ENCODE measurements at regions not wholly inside any gene's neighbourhood (a gene's known extent, or its start where the extent isn't known, plus 50 kb on each side); places are given as distances from the start of the nearest gene placed in this dataset.

- no peak for DNase-seq
Observed at GRCh38 chr11:123253911-123254310, 58.9 kb upstream of the CLMP start.

DNA sequence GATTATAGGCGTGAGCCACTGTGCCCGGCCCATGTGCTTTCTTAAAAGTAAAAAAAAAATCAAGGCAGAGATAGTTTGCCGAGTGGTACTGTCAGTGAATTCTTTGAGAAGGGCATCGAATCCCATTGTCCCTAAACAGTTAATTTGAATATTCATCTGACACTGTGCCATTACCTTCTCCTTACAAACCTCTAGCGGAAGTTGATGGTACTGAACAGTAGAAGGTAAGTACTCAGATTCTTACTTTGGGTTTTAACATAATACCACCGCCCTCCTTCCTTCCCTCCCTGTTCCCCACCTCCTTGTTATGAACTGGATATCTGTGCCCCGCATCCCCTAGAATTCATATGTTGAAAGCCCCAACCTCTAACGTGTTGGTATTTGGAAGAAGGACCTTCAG lies 58.2 kb upstream of the CLMP start:
- DNase-seq = no peak

GRCh38 chr11:123251657-123252344 lies 56.8 kb upstream of the CLMP start:
- no peak for DNase-seq

DNA sequence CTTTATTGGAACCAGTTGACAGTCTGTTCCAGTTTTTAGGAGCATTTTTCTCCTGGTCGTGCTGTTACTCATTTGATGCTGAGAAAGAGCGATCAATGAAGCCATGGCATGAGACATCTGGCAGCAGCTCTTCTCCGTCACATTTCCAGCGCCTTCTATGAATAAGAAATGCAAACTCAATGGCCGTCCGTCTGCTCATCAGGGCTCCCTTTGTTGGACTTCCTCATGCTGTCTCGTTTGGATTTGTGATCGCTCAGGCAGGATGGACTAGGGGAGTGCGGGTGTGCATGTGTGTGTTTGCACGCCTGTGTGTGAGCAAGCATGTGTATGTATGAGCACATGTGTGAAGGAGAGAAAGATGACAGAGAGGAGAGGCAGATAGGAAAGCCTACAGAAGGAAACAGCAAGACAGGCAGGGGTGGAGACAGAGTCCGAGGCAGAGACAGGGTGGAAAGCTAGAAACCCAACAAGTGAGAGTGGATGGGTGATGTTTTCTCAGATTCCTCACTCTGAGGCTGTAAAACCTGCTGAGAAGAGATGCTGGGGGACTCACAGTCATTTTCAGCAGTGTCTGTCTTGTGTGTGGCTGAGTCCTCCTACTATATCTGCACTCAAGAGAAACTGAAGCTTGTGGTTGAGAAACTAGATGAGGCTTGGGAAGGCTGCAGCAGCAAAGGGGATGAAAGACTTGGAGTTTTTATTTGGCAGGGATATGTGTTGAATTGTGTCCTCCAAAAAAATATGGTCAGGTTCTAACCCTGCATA lies 56.0 kb upstream of the CLMP start:
- no peak for DNase-seq

DNA sequence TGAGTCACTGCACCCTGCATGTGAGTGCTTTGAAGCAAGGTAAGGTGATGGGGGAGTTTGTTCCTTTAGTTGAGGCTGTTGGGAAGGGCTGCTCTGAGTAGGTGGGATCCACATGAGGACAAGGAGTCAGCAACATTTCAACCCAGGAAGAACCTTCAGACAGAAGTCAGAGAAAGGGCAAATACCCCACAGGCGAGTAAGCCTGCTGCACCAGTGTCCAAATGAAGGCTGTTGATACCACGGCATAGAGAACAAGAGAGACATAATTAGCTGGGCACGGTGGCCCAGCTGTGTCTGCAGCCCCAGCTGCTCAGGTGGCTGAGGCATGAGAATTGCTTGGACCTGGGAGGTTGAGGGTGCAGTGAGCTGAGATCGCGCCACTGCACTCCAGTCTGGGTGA lies 54.3 kb upstream of the CLMP start:
- no peak for DNase-seq

DNA sequence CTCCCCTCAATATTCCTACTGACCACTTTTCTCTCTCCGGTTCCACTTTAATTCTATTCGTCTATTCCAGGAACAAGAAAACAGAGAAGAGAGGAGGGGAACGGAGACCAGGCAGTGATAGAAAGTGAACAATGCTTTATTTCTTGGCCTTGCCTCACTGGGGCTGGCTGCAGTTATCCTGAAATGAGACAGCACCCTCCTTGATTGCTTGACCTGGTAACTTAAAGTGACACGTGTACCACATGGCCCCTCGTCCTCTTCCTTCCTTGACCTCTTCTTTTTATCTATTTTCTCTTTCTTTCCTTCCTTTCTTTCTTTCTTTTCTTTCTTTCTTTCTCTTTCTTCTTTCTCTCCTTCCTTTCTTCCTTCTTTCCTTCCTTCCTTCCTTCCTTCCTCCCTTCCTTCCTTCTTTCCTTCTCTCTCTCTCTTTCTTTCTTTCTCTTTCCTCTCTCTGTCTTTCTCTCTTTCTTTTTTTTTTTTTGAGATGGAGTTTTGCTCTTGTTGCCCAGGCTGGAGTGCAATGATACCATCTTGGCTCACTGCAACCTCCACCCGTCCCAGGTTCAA lies 52.8 kb upstream of the CLMP start:
- DNase-seq = no peak

DNA sequence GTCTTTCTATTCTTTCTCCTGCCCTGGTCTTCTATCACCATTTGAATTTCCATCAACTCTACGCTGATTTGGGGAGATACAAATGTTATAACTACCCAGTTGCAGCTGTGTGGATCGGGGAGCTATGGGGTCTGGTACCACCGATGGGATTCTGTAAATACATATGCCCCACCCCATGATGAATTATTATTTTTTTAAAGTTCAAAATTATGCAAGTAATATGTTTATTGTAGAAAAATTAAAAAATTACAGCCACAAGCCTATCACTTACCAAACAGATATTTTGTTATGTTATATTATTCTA lies 52.4 kb upstream of the CLMP start:
- no peak for DNase-seq

DNA sequence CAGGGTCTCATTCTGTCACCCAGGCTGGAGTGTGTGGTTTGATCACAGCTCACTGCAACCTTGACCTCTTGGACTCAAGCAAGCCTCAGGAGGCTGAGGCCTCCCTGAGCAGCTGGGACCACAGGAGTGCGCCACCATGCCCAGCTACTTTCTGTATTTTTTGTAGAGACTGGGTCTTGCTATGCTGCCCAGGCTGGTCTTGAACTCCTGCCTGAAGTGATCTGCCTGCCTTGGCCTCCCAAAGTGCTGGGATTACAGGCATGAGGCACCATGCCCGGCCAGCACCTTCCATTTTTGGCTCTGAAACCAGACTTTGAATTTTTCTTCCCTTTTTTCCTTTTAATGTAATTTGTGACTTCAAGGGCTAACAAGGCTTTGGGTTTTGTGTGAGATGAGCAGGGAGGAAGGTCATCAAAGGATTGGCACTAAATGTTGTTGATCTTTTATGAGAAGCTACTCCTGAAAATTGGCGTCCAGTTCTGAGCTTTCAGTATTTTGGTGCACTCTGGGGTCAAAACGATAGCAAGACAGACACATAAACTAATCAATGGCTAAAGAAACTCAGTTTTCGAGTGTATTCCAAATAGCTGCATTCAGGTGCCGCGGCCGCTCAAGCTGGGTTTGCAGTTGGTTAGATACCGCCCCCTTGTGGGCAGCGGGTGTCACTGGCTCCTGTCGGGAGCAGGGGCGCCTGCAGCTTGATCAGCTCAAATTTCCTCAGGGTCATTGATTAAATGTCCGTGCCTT lies 51.9 kb upstream of the CLMP start:
- DNase-seq = peak; percentile 82

- DNase-seq = no peak
Observed at GRCh38 chr11:123245567-123245966, 50.5 kb upstream of the CLMP start.

Measured in NCI-H345 (cell line).